22Rv1 (cell line): ENCODE measurements at regions not wholly inside any gene's neighbourhood (a gene's known extent, or its start where the extent isn't known, plus 50 kb on each side); places are given as distances from the start of the nearest gene placed in this dataset.

Experiments
- H3K27ac ChIP-seq: fragments of 450-650 bp; 2 replicates; pipeline ENCODE4 v1.5.1; 2017
- CTCF ChIP-seq: fragments of 450-650 bp; IDR thresholded peaks from 2 replicates; pipeline ENCODE4 v1.5.1; 2017; ENCODE audit warnings: mild to moderate bottlenecking
- ZFX ChIP-seq: fragments of 450-650 bp; IDR thresholded peaks from 2 replicates; pipeline ENCODE4 v1.6.1; 2017; ENCODE audit warnings: antibody characterized with exemption, borderline replicate concordance

- TF ChIP-seq CTCF (no peak), ZFX (no peak)
- no peak overlapping the region for H3K27ac ChIP-seq
Observed at GRCh38 chr10:9294132-9294663, 1239.7 kb downstream of the GATA3 start.

GRCh38 chr10:9294865-9295264 lies 1240.4 kb downstream of the GATA3 start:
- no peak for TF ChIP-seq ZFX
- no peak for TF ChIP-seq CTCF
- H3K27ac ChIP-seq, result no peak overlapping the region

GRCh38 chr10:9296190-9296589 lies 1241.7 kb downstream of the GATA3 start:
- no peak for TF ChIP-seq CTCF
- TF ChIP-seq ZFX, result no peak
- no peak overlapping the region for H3K27ac ChIP-seq

- TF ChIP-seq CTCF (no peak), ZFX (no peak)
- no peak overlapping the region for H3K27ac ChIP-seq
Observed at GRCh38 chr10:9297580-9297979, 1243.1 kb downstream of the GATA3 start.

- no peak for TF ChIP-seq CTCF
- no peak for TF ChIP-seq ZFX
- H3K27ac ChIP-seq, result no peak overlapping the region
Observed at GRCh38 chr10:9299966-9300365, 1245.5 kb downstream of the GATA3 start.

- TF ChIP-seq ZFX (no peak), CTCF (peak; percentile 61)
- H3K27ac ChIP-seq, result no peak overlapping the region
Observed at GRCh38 chr10:9301148-9301547, 1246.7 kb downstream of the GATA3 start.

GRCh38 chr10:9301554-9301953 lies 1247.1 kb downstream of the GATA3 start:
- no peak overlapping the region for H3K27ac ChIP-seq
- no peak for TF ChIP-seq ZFX

GRCh38 chr10:9302140-9302746 lies 1247.8 kb downstream of the GATA3 start:
- H3K27ac ChIP-seq, result no peak overlapping the region
- TF ChIP-seq ZFX (no peak), CTCF (peak; percentile 63)
